ENCODE measurements at regions not wholly inside any gene's neighbourhood (a gene's known extent, or its start where the extent isn't known, plus 50 kb on each side); places are given as distances from the start of the nearest gene placed in this dataset.
"Not testable (repeated sequence)": the region's sequence is repeated elsewhere in the genome, so short reads cannot be mapped to it uniquely, and the experiment has no call there.

DNA sequence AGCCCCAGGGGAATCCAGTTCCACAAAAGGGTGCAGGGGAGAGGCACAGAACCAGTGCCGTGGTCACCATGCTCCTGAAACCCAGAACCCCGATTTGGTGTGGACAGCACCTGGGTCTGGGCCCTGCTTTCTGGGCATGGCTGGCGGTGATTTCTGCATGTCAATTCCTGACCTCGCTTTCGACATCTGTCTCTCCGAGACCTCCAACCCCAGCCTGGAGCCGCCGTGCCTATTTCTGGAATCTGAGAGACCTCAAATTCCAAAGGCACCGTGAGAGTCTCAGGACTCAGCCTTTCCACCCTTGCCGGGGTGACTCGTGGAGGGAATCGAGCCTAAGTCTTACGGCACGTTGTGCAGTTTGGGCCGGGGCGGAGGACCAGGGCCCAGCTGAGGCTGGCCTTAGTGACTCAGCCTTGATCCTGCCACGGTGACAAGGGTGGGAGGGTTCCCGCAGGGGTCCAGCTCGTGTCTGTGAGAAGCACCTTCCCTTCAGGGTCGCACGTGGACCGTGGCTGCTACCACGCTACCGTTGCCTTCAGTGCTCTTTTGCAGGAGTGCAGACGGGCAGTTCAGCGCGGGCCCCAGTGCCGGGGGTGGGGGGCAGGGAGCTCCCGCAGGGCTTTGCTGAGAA is 133.7 kb downstream of the PXDC1 start:
- no peak for DNase-seq (ENCODE audit: low spot score)

- no peak for DNase-seq (ENCODE audit: low spot score)
Observed at GRCh38 chr6:3617192-3617631, 134.3 kb downstream of the PXDC1 start.

DNA sequence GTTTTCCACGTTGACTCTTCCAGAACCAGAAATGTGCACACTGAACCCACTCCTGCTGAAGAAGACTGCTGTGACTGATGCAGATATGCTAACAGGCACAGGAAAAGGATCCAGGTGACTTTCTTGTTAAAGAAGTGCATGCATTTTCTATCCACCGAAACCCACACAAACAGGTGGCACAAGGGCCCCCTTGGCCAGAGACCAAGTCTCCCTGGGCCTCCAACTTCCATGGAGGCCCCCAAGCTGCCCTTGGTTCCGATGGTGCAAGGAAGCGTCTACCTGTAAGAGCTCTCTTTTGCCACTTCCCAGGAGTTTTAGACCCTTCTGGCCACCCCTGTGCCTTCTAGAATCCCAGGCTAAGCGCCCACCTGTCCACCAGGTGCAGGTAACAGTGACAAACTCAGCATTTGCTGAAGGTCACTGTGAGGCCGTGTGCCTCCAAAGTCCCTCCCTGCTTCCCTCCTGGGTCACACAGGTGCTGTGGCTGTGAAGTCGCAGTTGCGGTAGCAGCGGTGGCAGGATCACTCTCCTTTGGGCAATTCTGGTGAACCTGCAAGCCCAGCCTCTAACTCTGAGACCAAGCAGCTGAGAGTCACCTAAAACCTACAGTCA is 134.8 kb downstream of the PXDC1 start:
- no peak for DNase-seq (ENCODE audit: low spot score)

- DNase-seq (ENCODE audit: low spot score) = no peak
Observed at GRCh38 chr6:3615391-3616380, 135.8 kb downstream of the PXDC1 start.

DNA sequence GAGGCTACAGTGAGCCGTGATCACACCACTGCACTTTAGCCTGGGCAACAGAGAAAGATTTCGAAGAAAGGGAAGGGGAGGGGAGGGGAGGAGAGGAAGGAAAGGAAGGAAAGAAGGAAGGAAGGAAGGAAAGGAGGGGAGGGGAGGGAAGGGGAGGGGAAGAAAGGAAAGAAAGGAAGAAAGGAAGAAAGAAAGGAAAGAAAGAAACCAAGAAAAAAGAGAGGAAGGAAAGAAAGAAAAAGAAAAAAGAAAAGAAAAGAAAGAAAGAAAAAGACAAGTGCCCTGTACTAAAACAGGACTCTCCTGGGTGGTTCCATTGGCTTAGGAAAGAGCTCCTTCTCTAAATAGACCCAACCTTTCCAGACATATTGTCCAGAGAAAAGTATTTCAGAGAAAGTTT is 136.6 kb downstream of the PXDC1 start:
- no peak for DNase-seq (ENCODE audit: low spot score)

GRCh38 chr6:3613565-3613964 is 137.9 kb downstream of the PXDC1 start:
- DNase-seq (ENCODE audit: low spot score) = not testable (repeated sequence)

- DNase-seq (ENCODE audit: low spot score) = no peak
Observed at GRCh38 chr6:3612341-3613041, 139.0 kb downstream of the PXDC1 start.

DNA sequence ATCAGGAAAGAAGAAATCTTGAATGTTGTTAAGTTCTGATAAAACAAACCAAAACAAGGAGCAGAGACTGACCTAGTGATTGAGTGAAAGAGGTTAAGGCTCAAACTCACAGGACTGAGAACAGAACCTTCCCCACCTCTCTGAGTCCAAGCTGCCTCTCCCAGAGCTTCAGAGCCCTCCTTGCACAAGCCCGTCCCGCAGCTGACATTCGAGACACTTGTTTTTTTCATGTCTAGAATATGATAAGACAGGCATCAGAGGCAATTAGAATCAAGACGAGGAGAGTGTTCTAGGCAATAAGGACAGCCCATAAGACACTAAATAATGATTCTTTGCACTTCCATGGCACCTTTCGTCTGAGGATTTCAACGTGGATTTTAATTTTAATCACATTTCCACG is 140.6 kb downstream of the PXDC1 start:
- no peak for DNase-seq (ENCODE audit: low spot score)

DNA sequence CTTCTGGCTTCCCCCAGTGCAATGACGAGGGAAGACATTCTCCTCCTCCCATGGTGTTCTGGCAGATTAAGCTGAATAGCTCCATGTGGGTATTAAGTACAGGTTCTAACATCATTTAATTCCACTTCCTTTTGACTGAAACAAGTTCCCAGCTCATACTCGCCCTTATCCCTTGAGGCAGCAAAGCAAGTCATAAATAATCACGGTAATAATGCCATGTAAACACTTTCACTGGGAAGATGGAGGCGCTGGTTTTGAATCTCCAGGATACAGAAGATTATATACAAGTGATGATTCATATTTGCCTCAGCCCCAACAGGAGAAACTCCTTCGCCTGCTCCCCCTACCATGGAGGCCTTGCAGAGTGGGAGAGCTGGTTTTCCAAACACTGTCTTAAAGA is 141.3 kb downstream of the PXDC1 start:
- DNase-seq (ENCODE audit: low spot score) = no peak

GRCh38 chr6:3609388-3609787 is 142.1 kb downstream of the PXDC1 start:
- no peak for DNase-seq (ENCODE audit: low spot score)

GRCh38 chr6:3608159-3608558 is 143.4 kb downstream of the PXDC1 start:
- no peak for DNase-seq (ENCODE audit: low spot score)

DNA sequence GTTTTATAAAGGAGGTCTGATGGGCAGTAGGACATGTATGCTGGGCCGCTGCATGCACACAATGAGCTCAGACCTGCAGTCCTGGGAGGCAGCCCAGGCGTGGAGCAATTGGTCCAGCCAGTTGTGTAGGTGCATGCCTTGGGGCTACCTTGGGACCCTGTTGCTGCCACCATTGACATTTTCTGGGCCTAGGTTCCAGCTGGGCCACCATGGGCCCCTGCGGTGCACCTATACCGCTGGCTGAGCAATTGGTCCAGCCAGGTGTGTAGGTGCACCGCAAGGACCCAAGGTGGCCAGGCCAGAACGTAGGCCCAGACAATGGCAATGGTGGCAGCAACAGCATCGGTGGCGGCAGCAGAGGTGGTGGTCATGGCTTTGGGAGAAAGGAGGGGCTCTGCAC is 143.9 kb downstream of the PXDC1 start:
- DNase-seq (ENCODE audit: low spot score) = no peak

- DNase-seq (ENCODE audit: low spot score) = no peak
Observed at GRCh38 chr6:3607171-3607570, 144.3 kb downstream of the PXDC1 start.

- DNase-seq (ENCODE audit: low spot score) = no peak
Observed at GRCh38 chr6:3603340-3604130, 146.7 kb upstream of the SLC22A23 start.

DNA sequence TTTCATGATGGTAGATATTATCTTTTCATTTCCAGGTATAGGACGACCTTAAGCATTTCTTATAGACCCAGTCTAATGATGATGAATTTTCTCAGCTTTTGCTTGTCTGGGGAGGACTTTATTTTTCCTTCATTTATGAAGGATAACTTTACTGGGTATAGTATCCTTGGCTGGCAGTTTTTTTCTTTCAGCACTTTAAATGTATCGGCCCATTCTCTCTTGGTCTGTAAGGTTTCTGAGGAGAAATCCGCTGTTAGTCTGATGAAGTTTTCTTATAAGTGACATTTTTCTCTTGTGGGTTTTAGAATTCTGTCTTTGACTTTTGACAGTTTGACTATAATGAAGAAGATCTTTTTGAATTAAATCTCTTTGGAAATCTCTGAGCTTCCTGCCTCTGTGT is 144.7 kb upstream of the SLC22A23 start:
- DNase-seq (ENCODE audit: low spot score) = no peak

- DNase-seq (ENCODE audit: low spot score) = no peak
Observed at GRCh38 chr6:3597500-3598064, 140.7 kb upstream of the SLC22A23 start.

- no peak for DNase-seq (ENCODE audit: low spot score)
Observed at GRCh38 chr6:3596766-3597165, 139.9 kb upstream of the SLC22A23 start.

DNA sequence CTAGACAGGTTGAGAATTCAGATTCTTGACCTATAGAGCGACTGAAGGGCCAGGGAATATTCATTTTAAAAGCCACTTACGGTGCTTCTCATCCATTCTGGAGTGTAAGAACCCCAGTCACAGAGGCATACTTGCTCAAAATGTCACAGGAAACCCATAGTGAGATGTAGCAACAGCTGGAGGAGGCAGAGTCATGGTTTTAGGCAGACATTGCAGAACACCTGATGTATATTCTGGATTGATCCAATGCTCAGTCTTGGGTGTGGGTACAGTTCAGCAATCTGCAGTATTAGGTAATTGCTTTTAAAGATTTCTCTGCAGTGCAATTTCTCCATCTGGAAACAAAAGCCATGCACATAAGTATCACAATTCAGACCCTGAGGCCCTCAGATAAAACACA is 137.4 kb upstream of the SLC22A23 start:
- no peak for DNase-seq (ENCODE audit: low spot score)

DNA sequence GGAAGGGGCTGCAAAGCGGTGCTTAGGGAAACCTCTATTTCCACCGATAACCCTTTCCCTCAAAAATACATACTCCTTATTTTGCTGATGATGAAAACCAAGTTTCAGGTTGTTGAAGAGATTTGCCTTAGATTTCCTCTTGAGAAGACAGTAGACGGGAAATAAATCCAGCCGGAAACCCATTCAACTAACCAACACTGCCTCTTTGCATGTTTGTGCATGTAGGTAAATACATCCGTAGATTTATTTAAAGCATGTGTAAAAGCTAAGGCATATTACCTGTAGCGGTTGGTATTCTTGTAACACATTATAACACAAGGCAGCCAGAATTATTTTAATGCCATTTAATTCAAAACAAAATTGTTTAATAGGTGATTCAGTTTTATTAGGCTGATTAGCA is 136.3 kb upstream of the SLC22A23 start:
- DNase-seq (ENCODE audit: low spot score) = no peak

DNA sequence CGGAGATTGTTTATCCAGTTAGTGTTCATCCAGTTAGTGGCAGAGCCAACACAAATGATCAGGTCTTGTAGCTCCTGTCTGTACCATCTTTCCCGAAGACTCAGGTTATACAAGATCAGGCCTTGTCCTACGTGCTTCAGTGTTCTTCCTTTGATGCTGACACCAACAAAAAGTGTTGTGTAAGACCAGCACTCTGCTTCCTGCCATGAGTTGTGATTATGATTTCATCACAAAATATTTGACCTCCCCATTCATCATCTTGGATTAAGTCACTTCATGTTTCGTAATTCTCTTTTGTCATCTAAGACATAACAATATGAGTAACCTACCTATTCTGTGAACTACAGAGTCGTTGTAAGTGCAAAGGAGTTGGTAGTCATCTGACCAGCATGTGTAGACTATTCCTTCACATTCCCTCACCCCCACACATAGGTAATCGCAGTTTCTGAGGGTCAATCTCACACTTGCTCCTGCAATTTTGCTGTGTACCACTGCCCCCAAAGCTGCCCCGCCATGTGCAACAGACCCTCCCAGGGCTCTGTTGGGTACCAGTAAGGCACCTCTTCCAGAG is 135.6 kb upstream of the SLC22A23 start:
- no peak for DNase-seq (ENCODE audit: low spot score)

GRCh38 chr6:3591970-3592369 is 135.1 kb upstream of the SLC22A23 start:
- no peak for DNase-seq (ENCODE audit: low spot score)
